ENCODE measurements at regions not wholly inside any gene's neighbourhood (a gene's known extent, or its start where the extent isn't known, plus 50 kb on each side); places are given as distances from the start of the nearest gene placed in this dataset.
"Not testable (repeated sequence)": the region's sequence is repeated elsewhere in the genome, so short reads cannot be mapped to it uniquely, and the experiment has no call there.

DNA sequence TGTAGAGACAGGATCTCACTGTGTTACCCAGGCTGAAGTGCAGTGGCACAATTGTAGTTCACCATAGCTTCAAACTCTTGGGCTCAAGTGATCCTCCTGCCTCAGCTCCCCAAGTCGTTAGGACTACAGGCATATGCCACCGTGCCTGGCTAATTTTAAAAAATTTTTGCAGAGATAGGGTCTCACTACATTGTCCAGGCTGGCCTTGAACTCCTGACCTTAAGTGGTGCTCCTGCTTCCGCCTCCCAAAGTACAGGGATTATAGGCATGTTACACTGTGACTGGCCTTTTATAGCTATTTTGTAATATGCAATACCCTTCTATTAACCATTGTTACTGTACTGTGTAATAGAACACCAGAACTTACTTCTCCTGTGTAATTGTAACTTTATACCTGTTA lies 139.3 kb upstream of the ZNF267 start:
- Histone ChIP-seq H3K4me1 (ENCODE audit: control insufficient read depth in 1 of 2, low read depth in 2 of 2) (no peaks in the 10 kb centered on the region), H3K36me3 (peaks cover 40% of the 10 kb centered on the region), H3K27ac (no peak overlapping the region), H3K4me3 (no peak overlapping the region), H3K9me3 (peaks cover 41% of the 10 kb centered on the region), H3K27me3 (replicated peaks; ENCODE audit: insufficient read depth) (no peaks in the 10 kb centered on the region)
- ATAC-seq (ENCODE audit: insufficient number of reproducible peaks, low FRiP score, low read depth) (no peak), DNase-seq (ENCODE audit: low spot score) (no peak)
- TF ChIP-seq, protein P1, sequence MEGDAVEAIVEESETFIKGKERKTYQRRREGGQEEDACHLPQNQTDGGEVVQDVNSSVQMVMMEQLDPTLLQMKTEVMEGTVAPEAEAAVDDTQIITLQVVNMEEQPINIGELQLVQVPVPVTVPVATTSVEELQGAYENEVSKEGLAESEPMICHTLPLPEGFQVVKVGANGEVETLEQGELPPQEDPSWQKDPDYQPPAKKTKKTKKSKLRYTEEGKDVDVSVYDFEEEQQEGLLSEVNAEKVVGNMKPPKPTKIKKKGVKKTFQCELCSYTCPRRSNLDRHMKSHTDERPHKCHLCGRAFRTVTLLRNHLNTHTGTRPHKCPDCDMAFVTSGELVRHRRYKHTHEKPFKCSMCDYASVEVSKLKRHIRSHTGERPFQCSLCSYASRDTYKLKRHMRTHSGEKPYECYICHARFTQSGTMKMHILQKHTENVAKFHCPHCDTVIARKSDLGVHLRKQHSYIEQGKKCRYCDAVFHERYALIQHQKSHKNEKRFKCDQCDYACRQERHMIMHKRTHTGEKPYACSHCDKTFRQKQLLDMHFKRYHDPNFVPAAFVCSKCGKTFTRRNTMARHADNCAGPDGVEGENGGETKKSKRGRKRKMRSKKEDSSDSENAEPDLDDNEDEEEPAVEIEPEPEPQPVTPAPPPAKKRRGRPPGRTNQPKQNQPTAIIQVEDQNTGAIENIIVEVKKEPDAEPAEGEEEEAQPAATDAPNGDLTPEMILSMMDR (IDR thresholded peaks at IDR 0.05), result no peak

- not testable (repeated sequence) for DNase-seq (ENCODE audit: low spot score); ATAC-seq (ENCODE audit: insufficient number of reproducible peaks, low FRiP score, low read depth); H3K27me3 ChIP-seq (replicated peaks; ENCODE audit: insufficient read depth); H3K27ac ChIP-seq; H3K4me3 ChIP-seq; H3K4me1 ChIP-seq (ENCODE audit: control insufficient read depth in 1 of 2, low read depth in 2 of 2)
- peaks cover 19% of the 10 kb centered on the region for H3K36me3 ChIP-seq
- H3K9me3 ChIP-seq, result peaks cover 84% of the 10 kb centered on the region
These were observed 128.5 kb upstream of the ZNF267 start for GRCh38 chr16:31745098-31745497.

GRCh38 chr16:31745900-31746299 lies 127.7 kb upstream of the ZNF267 start:
- H3K27me3 ChIP-seq (replicated peaks; ENCODE audit: insufficient read depth), result no peaks in the 10 kb centered on the region
- ATAC-seq (ENCODE audit: insufficient number of reproducible peaks, low FRiP score, low read depth) (no peak), DNase-seq (ENCODE audit: low spot score) (no peak)
- no peak overlapping the region for H3K4me3 ChIP-seq
- H3K9me3 ChIP-seq, result peaks cover 84% of the 10 kb centered on the region
- H3K4me1 ChIP-seq (ENCODE audit: control insufficient read depth in 1 of 2, low read depth in 2 of 2), result no peaks in the 10 kb centered on the region
- H3K36me3 ChIP-seq, result peaks cover 19% of the 10 kb centered on the region
- H3K27ac ChIP-seq, result no peak overlapping the region
- TF ChIP-seq, protein P1 (IDR thresholded peaks at IDR 0.05), result no peak

- no peaks in the 10 kb centered on the region for H3K4me1 ChIP-seq (ENCODE audit: control insufficient read depth in 1 of 2, low read depth in 2 of 2)
- ATAC-seq (ENCODE audit: insufficient number of reproducible peaks, low FRiP score, low read depth) (no peak), DNase-seq (ENCODE audit: low spot score) (no peak)
- TF ChIP-seq, protein P1 (IDR thresholded peaks at IDR 0.05), result no peak
- no peak overlapping the region for H3K27ac ChIP-seq
- H3K36me3 ChIP-seq, result peaks cover 44% of the 10 kb centered on the region
- H3K27me3 ChIP-seq (replicated peaks; ENCODE audit: insufficient read depth), result no peaks in the 10 kb centered on the region
- no peak overlapping the region for H3K4me3 ChIP-seq
- peaks cover 93% of the 10 kb centered on the region for H3K9me3 ChIP-seq
These were observed 118.5 kb upstream of the ZNF267 start for GRCh38 chr16:31754998-31755615.

DNA sequence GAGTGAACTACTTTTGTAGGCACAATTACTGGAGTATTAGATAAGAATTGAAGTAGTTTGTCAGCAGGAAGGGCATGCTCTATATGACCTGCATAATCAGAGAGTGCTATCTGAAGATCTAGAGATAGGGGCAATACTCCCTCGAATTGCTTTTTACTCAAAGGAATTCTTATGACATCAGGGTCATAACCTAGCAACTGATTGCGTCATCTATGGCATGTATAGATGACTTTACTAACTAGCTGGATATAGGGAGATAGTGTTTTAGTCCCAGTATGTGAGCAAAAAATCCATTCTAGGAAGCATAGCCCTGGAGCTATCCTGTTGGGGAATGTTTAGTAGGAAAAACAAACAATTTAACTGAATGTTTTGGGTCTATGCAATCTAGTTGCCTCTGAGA lies 109.5 kb upstream of the ZNF267 start:
- Histone ChIP-seq H3K27ac (no peak overlapping the region), H3K4me1 (ENCODE audit: control insufficient read depth in 1 of 2, low read depth in 2 of 2) (no peaks in the 10 kb centered on the region), H3K27me3 (replicated peaks; ENCODE audit: insufficient read depth) (no peaks in the 10 kb centered on the region), H3K4me3 (no peak overlapping the region), H3K36me3 (peaks cover 6% of the 10 kb centered on the region), H3K9me3 (peaks cover 81% of the 10 kb centered on the region)
- DNase-seq (ENCODE audit: low spot score), result no peak
- TF ChIP-seq, protein P1 (IDR thresholded peaks at IDR 0.05), result no peak
- ATAC-seq (ENCODE audit: insufficient number of reproducible peaks, low FRiP score, low read depth), result no peak

DNA sequence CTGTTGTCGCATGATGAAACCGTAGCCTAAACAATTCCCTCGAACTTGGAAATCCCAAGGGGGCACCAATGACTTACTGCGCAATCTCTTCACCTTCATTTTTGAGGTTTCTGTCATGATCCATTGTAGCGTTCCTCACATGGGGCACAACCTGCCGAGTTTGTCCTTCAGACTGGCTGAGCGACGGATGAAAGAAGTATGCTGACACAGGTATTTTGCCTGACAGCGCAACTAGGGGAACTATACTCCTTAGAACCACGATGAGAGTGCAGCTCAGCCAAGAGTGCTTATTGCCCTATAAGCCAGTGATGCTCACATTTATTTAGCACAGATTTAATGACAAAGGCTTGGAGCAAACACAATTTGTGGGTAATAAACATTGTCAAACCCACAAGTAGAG lies 106.3 kb upstream of the ZNF267 start:
- H3K4me3 ChIP-seq, result no peak overlapping the region
- H3K9me3 ChIP-seq, result peaks cover 81% of the 10 kb centered on the region
- no peaks in the 10 kb centered on the region for H3K36me3 ChIP-seq
- no peak for DNase-seq (ENCODE audit: low spot score)
- ATAC-seq (ENCODE audit: insufficient number of reproducible peaks, low FRiP score, low read depth), result no peak
- H3K4me1 ChIP-seq (ENCODE audit: control insufficient read depth in 1 of 2, low read depth in 2 of 2), result no peaks in the 10 kb centered on the region
- TF ChIP-seq, protein P1 (IDR thresholded peaks at IDR 0.05), result no peak
- H3K27me3 ChIP-seq (replicated peaks; ENCODE audit: insufficient read depth), result no peaks in the 10 kb centered on the region
- H3K27ac ChIP-seq, result no peak overlapping the region
